T-helper 2 cell (primary cell): ENCODE measurements at regions not wholly inside any gene's neighbourhood (a gene's known extent, or its start where the extent isn't known, plus 50 kb on each side); places are given as distances from the start of the nearest gene placed in this dataset.
"Not testable (repeated sequence)": the region's sequence is repeated elsewhere in the genome, so short reads cannot be mapped to it uniquely, and the experiment has no call there.

Source experiments
- DNase-seq, 5 experiments: peaks; one replicate each; pipeline versions ENCODE4 v3.0.0 to v3.0.0-alpha.2; 2012 to 2022

DNA sequence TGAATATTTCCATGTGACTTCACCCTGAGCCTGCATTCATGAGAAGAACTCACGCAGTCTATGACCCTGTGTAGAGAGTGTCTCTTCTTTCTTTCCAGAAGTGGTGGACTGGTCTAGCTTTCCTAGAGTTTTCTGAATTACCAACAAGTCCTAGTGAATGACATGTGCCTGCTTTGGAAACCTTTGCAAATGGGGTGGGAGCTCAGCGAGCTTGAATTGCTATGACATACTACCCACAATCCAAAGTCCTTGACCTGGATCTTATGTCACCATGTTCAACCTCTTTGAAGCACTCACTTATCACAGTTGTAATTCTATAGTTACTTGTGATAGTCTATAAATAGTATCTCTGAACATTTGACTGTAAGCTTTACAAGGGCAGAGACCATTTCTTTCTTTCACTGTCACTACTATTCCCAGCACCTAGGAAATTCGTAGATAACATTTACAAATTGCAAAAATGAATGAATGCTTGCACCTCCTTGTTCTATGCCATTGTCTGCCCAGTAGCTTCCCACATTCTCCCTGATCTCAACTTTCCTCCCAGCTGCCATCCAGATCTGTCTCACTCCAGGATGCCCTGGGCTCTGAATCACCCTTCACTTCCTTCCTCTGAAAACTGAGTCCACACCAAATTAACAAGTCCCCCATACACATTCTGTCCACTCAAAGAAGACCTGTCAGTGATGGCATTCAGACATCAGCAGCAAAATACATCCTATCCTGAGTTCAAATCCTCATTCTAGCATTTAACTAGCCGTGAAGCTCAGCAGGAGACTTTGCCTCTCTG, 201.9 kb upstream of the SESN3 start:
- DNase-seq, result no peak

DNA sequence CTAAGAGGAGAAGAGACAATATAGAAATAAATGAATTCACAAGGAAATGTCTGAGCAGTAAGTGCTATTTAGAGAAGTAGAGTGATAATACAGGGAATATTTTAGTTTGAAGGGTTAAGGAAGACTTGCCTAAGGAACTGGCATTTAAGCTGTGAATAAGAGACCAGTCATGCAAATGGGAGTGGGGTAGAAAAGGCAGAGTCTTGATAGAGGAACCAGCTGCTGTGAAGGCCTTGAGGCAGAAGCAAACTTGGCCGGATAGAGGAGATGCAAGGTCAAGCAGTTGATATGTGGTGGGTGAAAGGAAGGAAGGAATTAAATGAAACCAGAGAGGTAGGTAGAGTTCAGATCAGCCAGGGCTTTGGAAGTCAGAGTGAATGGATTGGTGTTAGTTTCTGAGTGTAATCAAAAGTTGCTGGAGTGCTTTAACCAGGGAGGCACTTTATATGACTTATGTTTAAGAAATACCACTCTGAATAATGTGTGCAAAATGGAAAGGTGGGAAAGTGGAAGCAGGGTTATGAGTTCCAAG, 198.4 kb upstream of the SESN3 start:
- no peak for DNase-seq

DNA sequence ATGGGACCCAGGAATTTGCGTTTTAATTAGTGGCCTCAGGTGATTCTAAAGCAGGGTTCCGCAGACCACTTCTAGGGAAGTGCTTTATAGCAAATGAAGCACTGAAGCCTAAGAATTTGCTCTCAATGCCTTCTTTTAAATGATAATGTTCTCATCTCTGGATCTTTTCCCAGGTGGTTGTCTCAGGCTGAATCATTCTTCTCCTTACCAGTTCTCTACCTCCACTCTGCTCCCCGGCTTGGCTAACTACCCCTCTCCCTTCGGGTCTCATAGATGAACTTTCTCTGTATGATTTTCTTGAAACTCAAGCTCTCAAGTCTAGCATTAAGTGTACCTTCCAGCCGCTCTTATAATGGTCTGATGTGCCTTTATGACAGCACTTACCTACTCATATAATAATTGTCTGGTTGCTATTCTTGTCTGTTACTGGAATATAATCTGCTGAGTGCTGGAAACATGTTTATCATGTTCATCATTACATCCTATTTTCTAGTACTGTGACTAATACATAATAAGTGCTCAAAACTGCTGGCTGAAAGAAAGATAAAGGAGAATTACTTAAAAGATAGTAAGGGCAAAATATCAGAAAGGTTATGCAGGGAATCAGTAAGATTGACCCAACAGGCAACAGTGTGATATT, 195.9 kb upstream of the SESN3 start:
- no peak for DNase-seq

DNA sequence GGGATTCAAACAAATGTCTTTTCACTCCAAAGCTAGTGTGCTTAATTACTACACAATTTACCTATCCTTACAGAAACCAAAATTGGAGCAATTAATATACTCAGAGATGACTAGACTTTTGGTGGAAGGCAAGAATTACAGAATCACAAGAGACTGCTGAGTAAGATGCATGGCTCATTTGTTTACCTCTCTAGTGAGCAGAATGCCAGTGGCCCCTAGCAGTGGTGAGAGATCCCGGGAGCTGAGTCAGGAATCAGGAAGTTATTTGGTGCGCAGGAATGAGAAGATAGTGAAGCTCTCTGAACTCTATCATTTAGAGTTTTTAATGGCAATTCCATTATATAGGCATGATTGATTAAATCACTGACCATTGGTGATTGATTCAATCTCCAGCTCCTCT, 188.9 kb upstream of the SESN3 start:
- DNase-seq, result no peak

DNA sequence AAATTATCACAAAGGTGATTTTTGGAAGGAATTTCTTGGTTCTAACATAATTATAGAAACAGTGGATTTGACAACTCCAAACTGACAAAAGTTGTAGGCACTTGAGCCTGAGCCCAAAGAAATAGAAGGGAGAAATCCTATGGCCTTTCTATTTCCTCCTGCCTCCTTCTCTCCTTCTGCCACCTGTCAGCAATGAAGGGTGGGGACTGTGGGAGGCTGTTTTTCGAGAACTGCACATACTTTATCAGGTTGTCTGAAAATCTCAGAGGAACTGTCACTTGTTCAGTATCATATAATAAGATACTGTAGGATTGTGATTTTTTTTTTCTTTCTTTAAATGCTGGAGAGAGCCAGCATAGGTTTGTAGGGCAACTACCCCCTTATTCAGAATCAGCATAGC, 187.9 kb upstream of the SESN3 start:
- DNase-seq, result no peak

DNA sequence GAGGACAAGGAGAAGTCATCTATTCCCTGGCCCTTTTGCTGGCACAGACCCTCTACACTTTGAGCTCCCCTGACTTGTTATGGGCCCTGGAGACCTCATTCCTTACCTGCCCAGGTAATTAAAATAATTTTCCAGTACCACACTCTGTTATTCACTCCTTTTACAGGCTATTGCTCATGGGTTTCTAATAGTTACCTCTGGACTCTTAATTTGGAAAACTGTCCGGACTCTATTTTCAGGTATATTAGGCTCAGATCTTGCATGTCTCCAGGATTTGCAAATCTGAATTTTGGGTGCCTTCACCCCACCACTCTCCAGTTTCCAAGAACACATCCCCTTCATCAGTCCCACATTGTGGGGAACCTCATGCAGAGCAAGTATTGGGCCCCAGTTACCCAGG, 186.8 kb upstream of the SESN3 start:
- no peak for DNase-seq

DNA sequence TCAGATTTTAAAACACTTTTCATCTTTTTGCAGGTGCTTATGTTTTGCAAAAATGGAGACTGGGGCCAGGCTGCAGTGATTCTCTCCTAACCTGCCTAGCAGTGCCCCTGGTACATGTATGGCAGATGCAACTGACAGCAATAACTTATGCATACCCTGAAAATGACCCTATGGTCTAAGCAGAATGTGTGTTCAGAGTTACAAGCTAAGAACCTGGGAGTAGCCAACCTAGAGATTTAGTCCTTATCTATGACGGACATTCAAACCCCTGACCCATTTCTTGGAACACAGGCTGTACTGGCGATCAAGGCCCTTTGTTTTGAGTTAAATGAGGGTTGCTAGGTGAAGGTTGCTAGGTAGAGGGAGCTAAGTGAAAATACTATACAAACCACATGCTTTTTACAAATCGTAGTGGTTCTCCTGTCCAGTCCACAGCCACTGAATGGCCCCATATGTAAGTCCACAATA, 184.9 kb upstream of the SESN3 start:
- DNase-seq, result no peak

DNA sequence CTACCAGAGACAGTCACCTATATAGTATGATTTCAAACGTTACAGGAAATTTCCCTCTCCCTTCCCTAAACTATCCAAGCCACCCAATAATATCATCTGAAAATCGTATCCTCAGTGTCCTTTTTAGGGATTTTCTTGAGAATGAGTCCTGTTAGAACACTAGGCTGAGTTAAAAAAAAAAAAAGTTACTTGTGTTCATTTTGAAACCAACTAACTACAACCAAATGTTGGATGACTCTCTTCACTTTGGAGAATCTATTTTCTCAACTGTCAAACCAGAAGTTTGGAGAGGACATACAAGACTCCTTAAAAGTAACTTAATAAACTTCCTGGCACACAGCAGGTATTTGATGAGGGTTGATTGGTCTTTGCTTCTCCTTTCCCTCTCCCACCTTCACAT, 183.2 kb upstream of the SESN3 start:
- no peak for DNase-seq

DNA sequence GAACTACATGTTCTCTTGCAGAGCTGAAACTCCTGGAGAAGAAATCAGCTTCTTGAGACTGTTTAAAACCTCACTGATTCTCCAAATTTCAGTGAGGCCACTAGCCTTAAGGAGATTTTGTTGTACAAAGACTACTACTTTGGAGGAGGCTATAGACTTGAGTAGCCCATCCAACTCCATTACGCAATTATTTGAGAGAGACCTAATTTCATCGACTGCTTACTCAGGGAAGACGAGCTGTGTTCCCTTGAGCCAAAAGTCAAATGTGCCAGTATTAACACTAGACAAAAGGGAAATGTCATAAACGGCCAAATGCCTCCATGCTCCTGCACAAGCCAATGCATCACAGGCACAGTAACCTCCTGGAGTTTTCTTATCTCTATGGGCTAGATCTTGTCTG, 182.8 kb upstream of the SESN3 start:
- no peak for DNase-seq

DNA sequence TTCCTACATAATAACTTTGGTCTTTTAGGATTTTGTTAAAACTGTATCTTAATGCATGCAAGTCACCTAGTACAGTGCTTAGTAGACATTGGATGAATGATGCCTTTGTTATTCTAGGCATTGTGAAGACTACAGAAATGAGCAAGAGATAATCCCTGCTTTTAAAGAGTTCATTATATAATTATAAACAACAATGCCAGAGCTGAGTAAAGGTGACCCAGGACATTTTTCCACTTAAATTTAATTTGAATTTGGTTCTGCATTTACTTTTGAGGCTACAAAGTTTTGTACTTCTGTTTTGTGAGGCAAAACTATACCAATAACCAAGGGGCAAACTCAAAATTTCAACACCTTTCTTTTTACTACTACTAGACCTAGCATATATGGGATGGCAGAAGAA, 182.0 kb upstream of the SESN3 start:
- DNase-seq, result no peak

DNA sequence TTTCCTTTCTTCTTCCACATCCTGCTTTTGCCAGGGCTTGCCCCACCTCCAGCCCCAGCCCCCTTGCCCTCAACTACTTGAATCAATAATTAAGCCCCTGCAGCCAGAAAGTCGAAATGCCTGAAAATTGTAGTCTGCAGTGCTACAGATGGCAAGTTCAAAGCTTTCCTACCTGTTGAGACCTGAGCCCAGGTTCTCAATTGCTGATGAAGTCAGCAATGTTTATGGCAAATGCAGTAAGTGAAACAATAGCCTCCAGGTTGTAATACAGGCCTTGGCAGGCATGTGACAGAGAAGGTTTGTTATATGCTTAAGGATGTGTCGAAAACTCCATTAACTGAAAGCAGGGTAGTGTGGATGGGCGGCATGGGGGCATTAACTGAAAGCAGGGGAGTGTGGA, 181.1 kb upstream of the SESN3 start:
- no peak for DNase-seq

DNA sequence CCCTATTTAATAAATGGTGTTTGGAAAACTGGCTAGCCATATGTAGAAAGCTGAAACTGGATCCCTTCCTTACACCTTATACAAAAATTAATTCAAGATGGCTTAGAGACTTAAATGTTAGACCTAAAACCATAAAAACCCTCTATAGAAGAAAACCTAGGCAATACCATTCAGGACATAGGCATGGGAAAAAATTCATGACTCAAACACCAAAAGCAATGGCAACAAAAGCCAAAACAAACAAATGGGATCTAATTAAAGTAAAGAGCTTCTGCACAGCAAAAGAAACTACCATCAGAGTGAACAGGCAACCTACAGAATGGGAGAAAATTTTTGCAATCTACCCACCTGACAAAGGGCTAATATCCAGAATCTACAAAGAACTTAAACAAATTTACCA, 179.7 kb upstream of the SESN3 start:
- DNase-seq, result not testable (repeated sequence)

DNA sequence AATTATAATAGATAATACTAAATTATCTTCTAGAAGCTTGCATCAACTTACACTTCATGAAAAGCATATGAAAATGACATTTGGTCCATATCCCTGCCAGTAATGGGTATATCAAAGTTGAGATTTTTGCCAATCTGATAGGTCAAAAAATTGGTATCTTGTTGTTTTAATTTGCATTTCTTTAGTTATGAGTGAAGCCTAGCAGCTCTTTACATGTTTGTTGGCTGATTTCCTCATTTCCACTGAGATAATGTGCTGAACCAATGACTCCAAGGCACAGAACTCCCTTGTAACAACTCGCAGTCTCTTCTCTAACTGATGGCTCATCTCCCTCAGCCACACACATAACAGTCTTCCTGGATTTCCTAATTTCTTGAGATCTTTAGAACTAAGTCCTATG, 175.3 kb upstream of the SESN3 start:
- DNase-seq, result no peak

DNA sequence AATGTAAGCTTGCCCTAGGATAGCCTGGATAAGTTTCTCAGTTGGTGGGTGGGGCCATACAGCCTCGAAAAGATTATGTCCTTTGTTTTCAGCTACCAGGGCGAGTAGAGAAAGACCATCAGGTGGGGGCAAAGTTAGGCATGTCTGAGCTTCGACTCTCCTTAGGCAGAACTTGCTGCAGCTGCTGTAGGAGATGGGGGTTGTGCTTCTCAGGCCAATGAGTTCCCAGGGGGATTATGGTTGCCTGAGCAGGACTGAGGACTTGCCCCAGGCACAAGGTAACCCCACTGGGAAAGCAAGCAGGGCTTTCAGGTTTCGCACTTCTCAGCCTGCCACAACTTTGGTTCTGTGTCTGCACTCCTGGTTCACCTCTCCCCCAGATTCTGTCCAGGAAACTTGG, 173.4 kb upstream of the SESN3 start:
- no peak for DNase-seq

DNA sequence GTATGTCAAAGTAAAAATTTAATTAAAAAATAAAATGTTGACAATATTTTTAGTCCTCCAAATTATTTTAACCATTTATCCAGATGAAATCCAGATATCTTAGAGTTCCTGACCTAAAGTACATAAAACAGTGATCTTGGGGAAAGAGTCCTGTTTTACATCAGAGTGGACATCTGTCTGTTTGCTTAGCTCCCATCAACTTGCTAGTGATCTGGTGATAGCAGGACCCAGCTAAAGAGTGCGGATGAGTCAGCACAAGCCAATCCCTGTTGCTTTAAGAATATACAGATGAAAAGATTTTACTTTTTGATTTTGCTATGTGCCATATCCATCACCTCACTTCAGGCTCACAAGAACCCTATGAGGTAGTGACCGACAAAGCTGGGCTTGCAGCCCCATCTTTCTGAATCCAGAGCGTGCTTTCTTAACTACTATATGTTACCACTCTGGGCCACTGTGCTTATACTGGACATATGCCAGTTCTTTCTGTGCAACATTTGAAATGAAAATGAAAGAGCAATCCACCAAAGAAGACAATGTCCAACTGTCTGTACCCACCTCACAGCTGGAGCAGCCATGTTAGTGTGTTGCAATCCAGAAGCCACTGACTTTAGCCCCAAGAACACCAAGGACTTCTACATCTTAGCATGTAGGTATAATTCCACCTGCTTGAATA, 167.6 kb upstream of the SESN3 start:
- DNase-seq, result no peak

DNA sequence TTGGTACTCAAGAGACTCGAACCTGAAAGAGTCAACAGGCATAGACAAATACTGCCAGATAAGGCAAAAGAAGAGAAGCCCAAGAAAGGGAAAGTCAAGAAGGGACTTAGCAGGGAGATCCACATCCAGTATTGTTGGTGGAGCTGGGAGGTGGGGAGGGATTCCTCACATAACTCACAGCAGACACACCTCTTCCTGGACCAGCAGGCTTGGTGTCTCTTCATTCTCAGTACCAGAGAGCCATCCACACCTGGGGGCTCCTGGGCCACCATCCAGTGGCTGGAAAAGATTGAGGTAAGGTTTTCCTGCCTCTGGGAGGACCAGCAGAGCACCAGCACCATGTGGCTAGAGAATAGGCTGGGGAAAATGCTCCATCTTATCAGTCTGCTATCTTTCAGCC, 161.6 kb upstream of the SESN3 start:
- no peak for DNase-seq

DNA sequence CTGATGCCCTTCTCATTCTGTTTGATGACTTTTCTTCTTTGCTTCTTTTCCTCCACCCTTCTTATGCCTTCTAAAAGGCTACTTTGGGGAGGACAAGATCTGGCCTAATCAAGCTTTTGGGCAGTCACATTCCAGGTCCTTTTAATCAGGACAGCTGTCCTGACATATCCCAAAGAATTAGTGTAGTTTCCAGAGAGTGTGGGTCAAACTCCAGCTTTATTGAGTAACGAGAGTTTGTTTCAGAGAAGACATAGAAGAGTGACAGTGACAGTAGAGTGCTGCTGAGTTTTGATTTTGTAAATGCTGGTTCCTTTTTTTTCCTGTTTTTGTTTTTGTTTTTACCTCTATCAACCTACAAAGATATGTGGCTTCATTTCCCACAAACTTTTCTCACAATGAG, 158.4 kb upstream of the SESN3 start:
- DNase-seq, result no peak

DNA sequence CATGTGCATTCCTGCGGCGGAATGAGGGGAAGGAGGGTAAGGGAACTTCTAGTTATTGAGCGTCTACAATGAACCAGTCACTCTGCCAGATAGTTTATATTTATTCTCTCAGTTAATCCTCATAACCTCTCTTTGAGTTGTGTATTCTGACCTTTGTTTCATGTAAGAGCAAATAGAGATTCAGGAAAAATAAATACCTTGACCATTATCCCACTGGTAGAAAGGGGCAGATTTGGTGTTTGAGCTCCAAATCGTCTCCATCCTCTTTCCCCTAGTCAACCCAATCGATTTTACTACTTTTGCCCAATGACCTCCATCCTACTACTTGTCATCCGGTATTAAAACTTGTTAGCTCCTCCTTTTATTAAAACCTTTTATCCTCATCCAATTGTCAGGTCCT, 157.1 kb upstream of the SESN3 start:
- DNase-seq, result no peak

DNA sequence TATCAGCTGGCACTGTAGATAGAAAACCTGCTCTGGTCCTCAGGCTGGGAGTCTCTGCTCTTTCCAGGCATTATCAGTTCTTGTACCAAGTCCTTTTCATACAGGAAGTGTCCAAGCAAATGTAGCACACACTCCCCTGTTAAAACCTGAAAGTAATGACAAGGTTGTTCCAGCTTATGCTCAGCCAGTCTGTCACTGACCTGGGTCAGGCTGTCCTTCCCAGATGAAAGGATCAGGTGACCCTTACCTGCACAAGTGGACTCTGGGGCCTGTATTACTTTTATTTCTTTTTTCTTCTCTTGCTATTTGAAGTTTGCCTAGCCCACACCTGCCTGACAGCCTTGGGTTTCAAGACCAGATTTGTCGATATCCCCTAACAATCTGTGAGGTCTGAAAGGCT, 156.3 kb upstream of the SESN3 start:
- no peak for DNase-seq

DNA sequence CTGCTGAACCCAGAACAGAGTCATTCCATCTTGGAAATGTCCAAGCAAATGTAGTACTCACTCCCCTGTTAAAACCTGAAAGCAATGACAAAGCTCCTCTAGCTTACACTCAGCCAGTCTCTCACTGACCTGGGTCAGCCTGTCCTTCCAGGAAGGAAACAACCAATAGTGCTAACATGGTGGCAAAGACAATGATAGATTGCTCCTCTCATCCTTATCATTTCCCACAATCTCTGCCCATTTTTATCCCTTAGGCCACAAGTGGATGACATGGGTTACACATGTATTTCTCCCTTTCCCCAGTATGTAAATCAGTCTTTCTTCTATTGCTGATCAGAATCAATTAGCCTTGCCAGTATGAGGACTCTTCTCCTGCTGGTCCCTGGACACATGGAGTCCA, 154.6 kb upstream of the SESN3 start:
- DNase-seq, result no peak

DNA sequence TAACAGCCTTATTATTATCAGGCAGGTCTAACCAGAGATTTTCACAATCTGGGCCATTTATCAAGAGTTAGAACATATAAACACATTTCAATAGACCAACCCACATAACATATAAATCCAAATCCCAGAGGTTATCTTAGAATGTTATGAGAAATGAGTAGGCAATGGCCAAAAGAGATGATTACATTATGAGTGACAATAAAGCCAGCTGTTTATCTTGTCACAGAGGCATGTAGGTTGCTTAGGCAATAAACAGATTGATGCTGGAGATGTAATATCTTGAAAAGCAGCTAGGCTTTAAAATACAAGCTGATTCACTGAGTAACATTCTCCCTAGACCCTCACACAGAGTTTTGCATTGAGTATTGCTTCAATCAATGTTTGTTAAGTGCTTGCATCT, 148.5 kb upstream of the SESN3 start:
- DNase-seq, result no peak

DNA sequence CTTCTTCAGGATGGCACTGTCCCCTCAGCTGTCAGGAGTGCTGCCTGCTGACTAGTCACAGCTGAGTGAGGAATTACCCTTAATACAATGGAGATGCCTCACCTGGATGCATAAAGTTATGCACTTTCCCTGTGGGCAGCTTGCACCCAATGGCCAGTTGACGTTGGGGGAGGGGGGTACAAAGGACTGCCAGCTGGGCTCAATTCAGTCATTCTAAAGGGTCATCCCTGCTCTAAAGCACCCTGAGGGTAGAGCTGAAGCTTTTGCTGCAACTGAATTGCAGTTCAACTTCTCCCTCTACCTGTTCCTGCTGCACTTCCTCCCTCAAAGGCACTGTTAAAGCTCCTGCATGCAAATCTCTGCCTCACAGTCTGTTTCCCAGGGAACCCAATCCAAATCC, 147.8 kb upstream of the SESN3 start:
- no peak for DNase-seq

DNA sequence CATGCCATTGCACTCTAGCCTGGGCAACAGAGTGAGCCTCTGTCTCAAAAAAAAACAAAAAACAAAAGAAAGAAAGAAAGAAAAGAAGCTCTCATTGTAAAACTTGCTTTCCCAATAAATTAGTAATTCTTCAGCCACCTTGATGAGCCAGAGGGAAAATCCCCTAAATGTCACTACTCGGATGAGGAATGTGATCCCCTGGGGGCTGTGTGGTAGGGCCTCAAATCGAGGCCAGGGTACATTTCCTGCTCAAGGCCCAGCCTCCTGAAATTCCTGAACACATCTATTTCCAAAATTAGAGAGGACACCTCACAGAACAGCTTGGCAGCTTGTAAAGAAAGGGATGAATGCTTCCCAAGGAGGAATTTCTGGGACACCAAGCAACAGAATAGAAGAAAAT, 147.1 kb upstream of the SESN3 start:
- no peak for DNase-seq

DNA sequence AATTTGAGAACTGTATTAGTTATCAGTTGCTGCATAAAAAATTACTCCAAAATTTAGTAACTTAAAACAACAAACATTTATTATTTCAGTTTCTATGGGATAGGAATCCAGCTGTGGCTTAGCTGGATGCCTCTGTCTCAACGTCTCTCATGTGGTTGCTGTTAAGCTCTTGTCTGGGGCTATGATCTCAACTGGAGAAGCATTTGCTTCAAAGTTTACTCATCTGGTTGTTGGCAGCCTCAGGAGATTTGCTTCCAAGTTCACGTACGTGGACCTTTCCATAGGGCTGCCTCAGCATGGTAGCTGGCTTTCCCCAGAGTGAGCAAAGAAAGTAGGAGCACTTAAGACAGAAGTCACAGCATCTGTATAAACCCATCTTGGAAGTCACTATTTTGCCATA, 144.9 kb upstream of the SESN3 start:
- peak in 1 of 5 experiments; percentile 54 for DNase-seq
